ENCODE measurements at regions not wholly inside any gene's neighbourhood (a gene's known extent, or its start where the extent isn't known, plus 50 kb on each side); places are given as distances from the start of the nearest gene placed in this dataset.

DNA sequence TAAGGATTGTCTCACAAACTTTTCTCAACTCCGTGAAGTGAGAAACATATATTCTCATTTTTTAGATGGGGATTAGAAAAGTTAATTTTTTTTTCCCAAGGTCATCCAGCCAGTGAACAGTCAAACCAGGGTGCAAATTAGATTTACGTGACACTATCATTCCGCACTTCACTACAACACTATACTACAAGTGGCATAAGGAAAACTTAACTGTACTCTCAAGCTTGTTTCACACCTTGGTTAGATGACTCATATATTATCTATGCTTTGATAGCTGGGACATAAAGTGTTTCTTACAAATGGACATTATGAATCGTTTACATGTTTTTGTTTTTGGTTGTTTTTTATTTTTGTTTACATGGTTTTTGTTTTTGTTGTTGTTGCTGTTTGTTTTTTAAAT is 525.7 kb downstream of the PPARGC1A start:
- no peak for TF ChIP-seq EZH2phosphoT487 (conservative IDR thresholded peaks at IDR 0.05; ENCODE audit: low read length)
- TF ChIP-seq, protein P1, sequence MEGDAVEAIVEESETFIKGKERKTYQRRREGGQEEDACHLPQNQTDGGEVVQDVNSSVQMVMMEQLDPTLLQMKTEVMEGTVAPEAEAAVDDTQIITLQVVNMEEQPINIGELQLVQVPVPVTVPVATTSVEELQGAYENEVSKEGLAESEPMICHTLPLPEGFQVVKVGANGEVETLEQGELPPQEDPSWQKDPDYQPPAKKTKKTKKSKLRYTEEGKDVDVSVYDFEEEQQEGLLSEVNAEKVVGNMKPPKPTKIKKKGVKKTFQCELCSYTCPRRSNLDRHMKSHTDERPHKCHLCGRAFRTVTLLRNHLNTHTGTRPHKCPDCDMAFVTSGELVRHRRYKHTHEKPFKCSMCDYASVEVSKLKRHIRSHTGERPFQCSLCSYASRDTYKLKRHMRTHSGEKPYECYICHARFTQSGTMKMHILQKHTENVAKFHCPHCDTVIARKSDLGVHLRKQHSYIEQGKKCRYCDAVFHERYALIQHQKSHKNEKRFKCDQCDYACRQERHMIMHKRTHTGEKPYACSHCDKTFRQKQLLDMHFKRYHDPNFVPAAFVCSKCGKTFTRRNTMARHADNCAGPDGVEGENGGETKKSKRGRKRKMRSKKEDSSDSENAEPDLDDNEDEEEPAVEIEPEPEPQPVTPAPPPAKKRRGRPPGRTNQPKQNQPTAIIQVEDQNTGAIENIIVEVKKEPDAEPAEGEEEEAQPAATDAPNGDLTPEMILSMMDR (IDR thresholded peaks at IDR 0.05; ENCODE audit: insufficient read depth, low read length, poor library complexity, severe bottlenecking) = no peak
- Histone ChIP-seq H3K27me3 (ENCODE audit: low read length) (no peaks in the 10 kb centered on the region), H3K4me2 (ENCODE audit: low read depth, low read length, poor library complexity, severe bottlenecking) (no peak overlapping the region), H3K36me3 (ENCODE audit: low read length) (no peaks in the 10 kb centered on the region), H3K9ac (ENCODE audit: low read length) (no peak overlapping the region), H2AFZ (ENCODE audit: low read depth, low read length, severe bottlenecking) (no peak overlapping the region), H3K4me3 (ENCODE audit: insufficient read depth, low read length, poor library complexity, severe bottlenecking) (no peak overlapping the region), H3K79me2 (ENCODE audit: insufficient read depth, low read length) (no peaks in the 10 kb centered on the region), H3K9me3 (ENCODE audit: insufficient read depth, low read length) (no peaks in the 10 kb centered on the region), H3K9me2 (replicated peaks; ENCODE audit: insufficient read depth, low read length) (no peaks in the 10 kb centered on the region), H3F3A (ENCODE audit: insufficient read depth) (no peaks in the 10 kb centered on the region), H4K20me1 (ENCODE audit: low read depth, low read length) (no peaks in the 10 kb centered on the region), H3K27ac (ENCODE audit: low read depth, low read length) (no peak overlapping the region)

DNA sequence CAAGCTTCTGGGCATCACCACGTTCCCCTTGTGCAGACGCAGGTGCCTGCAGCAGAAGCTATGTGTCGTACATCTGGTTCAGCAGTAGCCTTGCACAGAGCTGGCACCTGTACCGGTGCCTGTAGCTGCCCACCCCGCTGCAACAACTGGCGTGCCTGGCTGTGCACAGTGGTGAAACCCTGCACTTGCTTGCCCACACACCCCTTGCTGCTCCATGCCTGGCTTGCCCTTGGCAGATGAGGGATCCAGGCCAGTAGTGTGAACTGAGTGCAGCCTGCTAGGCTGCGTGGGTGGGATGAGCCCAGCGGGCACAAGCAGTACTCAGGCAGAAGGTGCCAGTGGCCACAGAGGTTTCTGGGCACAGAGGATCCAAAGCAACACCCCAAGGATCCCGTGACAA is 528.4 kb downstream of the PPARGC1A start:
- H3K9me2 ChIP-seq (replicated peaks; ENCODE audit: insufficient read depth, low read length) = no peaks in the 10 kb centered on the region
- no peak overlapping the region for H3K4me2 ChIP-seq (ENCODE audit: low read depth, low read length, poor library complexity, severe bottlenecking)
- H3K9me3 ChIP-seq (ENCODE audit: insufficient read depth, low read length) = no peaks in the 10 kb centered on the region
- no peaks in the 10 kb centered on the region for H4K20me1 ChIP-seq (ENCODE audit: low read depth, low read length)
- no peaks in the 10 kb centered on the region for H3K36me3 ChIP-seq (ENCODE audit: low read length)
- H3K4me3 ChIP-seq (ENCODE audit: insufficient read depth, low read length, poor library complexity, severe bottlenecking) = no peak overlapping the region
- H3F3A ChIP-seq (ENCODE audit: insufficient read depth) = no peaks in the 10 kb centered on the region
- no peak overlapping the region for H3K27ac ChIP-seq (ENCODE audit: low read depth, low read length)
- no peak for TF ChIP-seq EZH2phosphoT487 (conservative IDR thresholded peaks at IDR 0.05; ENCODE audit: low read length)
- TF ChIP-seq, protein P1 (IDR thresholded peaks at IDR 0.05; ENCODE audit: insufficient read depth, low read length, poor library complexity, severe bottlenecking) = no peak
- no peaks in the 10 kb centered on the region for H3K79me2 ChIP-seq (ENCODE audit: insufficient read depth, low read length)
- H3K9ac ChIP-seq (ENCODE audit: low read length) = no peak overlapping the region
- no peak overlapping the region for H2AFZ ChIP-seq (ENCODE audit: low read depth, low read length, severe bottlenecking)
- no peaks in the 10 kb centered on the region for H3K27me3 ChIP-seq (ENCODE audit: low read length)

DNA sequence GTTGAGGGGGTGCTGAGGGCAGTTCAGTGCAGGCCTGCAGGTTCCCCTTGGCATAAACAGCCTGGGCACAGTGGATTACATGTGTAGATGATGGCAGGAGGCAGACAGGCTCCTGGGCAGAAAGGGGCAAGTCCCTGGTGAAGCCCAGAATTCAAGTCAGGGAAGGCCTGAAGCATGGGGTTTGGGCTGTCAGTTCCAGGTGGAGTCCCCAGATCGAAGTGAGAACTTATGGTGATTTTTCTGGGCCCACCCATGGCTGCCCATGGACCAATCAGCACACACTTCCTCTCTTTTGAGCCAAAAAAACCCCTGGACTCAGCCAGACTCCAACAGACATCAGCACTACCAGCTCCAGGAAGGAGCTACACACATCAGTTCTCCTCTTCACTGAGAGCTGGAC is 529.1 kb downstream of the PPARGC1A start:
- Histone ChIP-seq H3K4me3 (ENCODE audit: insufficient read depth, low read length, poor library complexity, severe bottlenecking) (no peak overlapping the region), H3F3A (ENCODE audit: insufficient read depth) (no peaks in the 10 kb centered on the region), H3K4me2 (ENCODE audit: low read depth, low read length, poor library complexity, severe bottlenecking) (no peak overlapping the region), H3K9ac (ENCODE audit: low read length) (no peak overlapping the region), H3K36me3 (ENCODE audit: low read length) (no peaks in the 10 kb centered on the region), H3K27ac (ENCODE audit: low read depth, low read length) (no peak overlapping the region), H4K20me1 (ENCODE audit: low read depth, low read length) (no peaks in the 10 kb centered on the region), H3K27me3 (ENCODE audit: low read length) (no peaks in the 10 kb centered on the region), H3K79me2 (ENCODE audit: insufficient read depth, low read length) (no peaks in the 10 kb centered on the region), H3K9me2 (replicated peaks; ENCODE audit: insufficient read depth, low read length) (no peaks in the 10 kb centered on the region), H2AFZ (ENCODE audit: low read depth, low read length, severe bottlenecking) (no peak overlapping the region), H3K9me3 (ENCODE audit: insufficient read depth, low read length) (no peaks in the 10 kb centered on the region)
- TF ChIP-seq, protein P1 (IDR thresholded peaks at IDR 0.05; ENCODE audit: insufficient read depth, low read length, poor library complexity, severe bottlenecking) = no peak
- no peak for TF ChIP-seq EZH2phosphoT487 (conservative IDR thresholded peaks at IDR 0.05; ENCODE audit: low read length)

Measured in SU-DHL-6 (cell line).